Erythroblast (primary cell): ENCODE measurements at regions not wholly inside any gene's neighbourhood (a gene's known extent, or its start where the extent isn't known, plus 50 kb on each side); places are given as distances from the start of the nearest gene placed in this dataset.

Experiments
- GATA1 ChIP-seq: IDR thresholded peaks from 2 replicates; pipeline ENCODE4 v1.6.1; 2011; ENCODE audit warnings: low read depth, mild to moderate bottlenecking, control low read depth, low read length, moderate library complexity
- POLR2A ChIP-seq: IDR thresholded peaks from 2 replicates; pipeline ENCODE4 v1.6.1; 2011; ENCODE audit warnings: mild to moderate bottlenecking, low read length

DNA sequence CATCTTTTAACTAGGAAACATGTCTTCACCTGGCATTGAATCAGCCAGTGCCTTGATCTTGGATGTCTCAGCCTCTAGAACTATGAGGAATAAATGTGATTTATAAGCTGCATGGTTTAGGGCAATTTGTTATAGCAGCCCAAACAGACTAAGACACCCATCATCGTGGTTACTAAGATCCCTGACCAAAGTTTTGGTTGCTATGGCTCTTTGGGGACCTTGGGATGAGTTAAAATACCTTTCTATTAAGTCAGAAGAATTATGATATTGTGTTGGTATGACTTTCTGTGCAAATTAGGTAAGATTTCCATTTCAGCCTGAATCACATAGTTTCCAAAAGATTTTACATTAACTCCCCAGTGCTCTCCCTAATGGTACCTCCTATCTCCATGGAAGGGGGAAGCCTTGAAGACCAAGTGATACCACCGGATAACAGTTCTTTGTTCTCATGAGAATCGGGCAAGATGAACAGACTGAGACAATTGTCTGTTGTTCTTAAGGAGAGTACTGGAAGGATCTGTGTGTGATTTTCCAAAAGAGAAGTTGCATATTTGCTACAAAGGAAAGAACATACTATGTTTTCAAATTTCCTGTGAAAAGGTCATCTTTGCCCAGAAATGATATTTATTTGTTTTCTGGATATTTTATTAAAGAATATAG lies 60.4 kb upstream of the UBASH3B start:
- no peak for TF ChIP-seq POLR2A
- no peak for TF ChIP-seq GATA1
